Ovary (tissue), 7 donors: ENCODE measurements at regions not wholly inside any gene's neighbourhood (a gene's known extent, or its start where the extent isn't known, plus 50 kb on each side); places are given as distances from the start of the nearest gene placed in this dataset.

Experiments
- DNase-seq, 5 donors: peaks; one replicate each; pipeline ENCODE4 v3.0.0-alpha.2; 2019 to 2020
- H3K27ac ChIP-seq, 2 donors: fragments of 200-600 bp; one replicate each; pipeline versions ENCODE4 v1.5.1 to v1.8.0; 2019 to 2022
- H3K27me3 ChIP-seq: fragments of 200-600 bp; one replicate; pipeline ENCODE4 v1.8.0; 2022
- H3K36me3 ChIP-seq: fragments of 200-600 bp; sonication (generic); one replicate; pipeline ENCODE4 v1.5.1; 2019
- H3K4me1 ChIP-seq: one replicate; pipeline ENCODE4 v1.8.1; 2013; ENCODE audit warnings: mild to moderate bottlenecking, moderate library complexity; ENCODE audit not compliant: insufficient read depth
- H3K4me3 ChIP-seq: fragments of 200-600 bp; sonication (generic); one replicate; pipeline ENCODE4 v1.5.1; 2017
- H3K9me3 ChIP-seq, 2 donors: fragments of 200-600 bp in 1 of 2; sonication (generic) in 1 of 2; one replicate each; pipeline versions ENCODE4 v1.5.1 to v1.8.1; 2013 to 2019; ENCODE audit warnings: mild to moderate bottlenecking in 1 of 2, moderate library complexity in 1 of 2
- CTCF ChIP-seq, 3 donors: fragments of 450-650 bp in 2 of 3; fragments of 200-600 bp in 1 of 3; IDR thresholded peaks; one replicate each; pipeline versions ENCODE4 v1.5.1 to v1.8.0; 2016 to 2022; ENCODE audit warnings: antibody characterized with exemption in 3 of 3, mild to moderate bottlenecking in 1 of 3
- EP300 ChIP-seq: sonication (generic); formaldehyde crosslinking; IDR thresholded peaks from one replicate; pipeline ENCODE4 v1.6.1; 2017; ENCODE audit warnings: antibody characterized with exemption
- POLR2A ChIP-seq: fragments of 450-650 bp; IDR thresholded peaks from one replicate; pipeline ENCODE4 v1.6.1; 2017; ENCODE audit warnings: antibody characterized with exemption, mild to moderate bottlenecking, moderate library complexity
- WGBS, 3 donors: extraction: QIAGEN DNeasy Blood & Tissue Kit in 1 of 3; methylation state at CpG; one replicate each; pipeline versions ENCODE4 v1.1.5 to v1.1.7; 2013 to 2017; 5-methylcytosine and 5-hydroxymethylcytosine counted together
- intact Hi-C, 4 donors: fragments of 100-400 bp; cut with DNase I; formaldehyde crosslinking; loops; one replicate each; pipeline versions ENCODE4 v1.11.0 to v1.15.1; 2022 to 2023
- donor health status: DM: no; HTN: no; CAD: no; lungs with moderate emphysema.
- donor health status: DM: no; HTN: no; CAD: no.
- donor health status: Bipolar disorder and iron deficiency.
- donor health status: DM: no; HTN: no; CAD: no.
- donor health status: DM: yes; HTN: yes; CAD: no.

DNA sequence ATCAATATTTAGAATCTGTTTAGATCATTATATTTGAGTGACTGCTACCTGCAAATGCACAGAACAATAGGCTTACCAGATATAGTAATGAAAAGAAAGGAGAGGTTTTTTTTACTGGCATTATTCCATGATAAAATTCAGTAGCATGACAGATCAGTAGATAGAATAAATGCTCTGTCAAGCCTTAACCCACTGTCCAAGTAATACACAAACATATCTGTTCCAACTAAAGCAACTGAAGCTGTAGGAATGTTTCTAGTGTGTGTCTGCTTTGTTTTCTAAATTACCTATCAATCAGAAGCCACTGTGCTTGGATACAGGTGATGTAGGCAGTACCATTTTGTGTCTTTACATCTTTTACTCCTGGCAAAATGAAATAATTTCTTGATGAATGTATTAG is 604.6 kb downstream of the PCDH7 start:
- no peak overlapping the region for H3K4me3 ChIP-seq
- TF ChIP-seq CTCF (IDR thresholded peaks at IDR 0.05) = no peak
- TF ChIP-seq POLR2A = no peak
- H3K27ac ChIP-seq = no peak overlapping the region
- H3K9me3 ChIP-seq = no peaks in the 10 kb centered on the region
- no peaks in the 10 kb centered on the region for H3K36me3 ChIP-seq
- H3K27me3 ChIP-seq = no peaks in the 10 kb centered on the region
- no peak for DNase-seq
- no peaks in the 10 kb centered on the region for H3K4me1 ChIP-seq
- intact Hi-C loops = no loop called here

GRCh38 chr4:31325300-31325699 is 605.1 kb downstream of the PCDH7 start:
- intact Hi-C loops = no loop called here
- TF ChIP-seq CTCF (IDR thresholded peaks at IDR 0.05) (no peak), EP300 (no peak), POLR2A (no peak)
- no peak for DNase-seq
- Histone ChIP-seq H3K4me3 (no peak overlapping the region), H3K4me1 (no peaks in the 10 kb centered on the region), H3K36me3 (no peaks in the 10 kb centered on the region), H3K27me3 (no peaks in the 10 kb centered on the region), H3K27ac (no peak overlapping the region), H3K9me3 (no peaks in the 10 kb centered on the region)
- 89 to 94% (median 92%) methylated on average over 1 of the region's 1 CpG for WGBS, 3 donors

- H3K36me3 ChIP-seq = no peaks in the 10 kb centered on the region
- no peaks in the 10 kb centered on the region for H3K4me1 ChIP-seq
- intact Hi-C loops = no loop called here
- H3K4me3 ChIP-seq = no peak overlapping the region
- H3K9me3 ChIP-seq = no peaks in the 10 kb centered on the region
- DNase-seq = no peak
- no peaks in the 10 kb centered on the region for H3K27me3 ChIP-seq
- whole genome bisulfite sequencing, 3 donors = 88 to 90% (median 89%) methylated on average over 6 of the region's 6 CpGs
- TF ChIP-seq EP300 = no peak
- TF ChIP-seq POLR2A = no peak
- no peak for TF ChIP-seq CTCF (IDR thresholded peaks at IDR 0.05)
- no peak overlapping the region for H3K27ac ChIP-seq
Measured at GRCh38 chr4:31327031-31327430, 606.9 kb downstream of the PCDH7 start.

DNA sequence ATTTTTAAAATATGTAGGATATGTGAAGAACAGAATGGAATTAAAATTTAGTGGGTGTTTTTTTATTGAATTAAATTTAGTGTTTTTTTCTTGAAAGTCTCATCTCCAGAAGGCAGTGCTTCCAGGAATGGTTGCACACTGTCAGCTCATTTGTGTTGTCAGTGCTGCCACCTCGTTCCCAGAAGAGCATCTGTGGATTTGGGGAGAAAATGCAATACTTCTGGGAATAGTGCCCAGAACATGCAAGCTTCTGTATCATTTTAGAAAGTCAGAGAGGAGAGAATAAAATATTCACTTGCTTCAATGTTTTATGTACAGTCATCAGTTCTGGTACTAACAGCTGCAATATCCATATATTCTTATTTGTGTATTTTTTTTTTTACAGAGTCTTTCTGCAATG is 608.8 kb downstream of the PCDH7 start:
- Histone ChIP-seq H3K4me3 (no peak overlapping the region), H3K9me3 (no peaks in the 10 kb centered on the region), H3K27me3 (no peaks in the 10 kb centered on the region), H3K27ac (no peak overlapping the region), H3K4me1 (no peaks in the 10 kb centered on the region), H3K36me3 (no peaks in the 10 kb centered on the region)
- TF ChIP-seq CTCF (IDR thresholded peaks at IDR 0.05) (no peak), POLR2A (no peak), EP300 (no peak)
- intact Hi-C loops = no loop called here
- WGBS, 3 donors = 7 to 18% (median 13%) methylated on average over 1 of the region's 1 CpG
- no peak for DNase-seq
